RWPE2 (cell line): ENCODE measurements at regions not wholly inside any gene's neighbourhood (a gene's known extent, or its start where the extent isn't known, plus 50 kb on each side); places are given as distances from the start of the nearest gene placed in this dataset.

ENCODE experiments used
- ATAC-seq: fragments of 200-7000 bp; cut with Tn5 transposase; 3 replicates; pipeline ENCODE4 v1.9.1; 2021; ENCODE audit warnings: low read depth
- DNase-seq: peaks from one replicate; pipeline ENCODE4 v3.0.0-alpha.2; 2020; ENCODE audit warnings: low spot score
- H3K27ac ChIP-seq: fragments of 450-650 bp; 2 replicates; pipeline ENCODE4 v1.5.1; 2017; ENCODE audit warnings: mild to moderate bottlenecking; ENCODE audit not compliant: poor library complexity, severe bottlenecking
- H3K27me3 ChIP-seq: fragments of 250-450 bp; sonication (Bioruptor Pico); 2 replicates; pipeline ENCODE4 v1.5.1; 2021; ENCODE audit warnings: mild to moderate bottlenecking, moderate library complexity; ENCODE audit not compliant: insufficient read depth, poor library complexity, severe bottlenecking
- H3K36me3 ChIP-seq: fragments of 250-450 bp; sonication (Bioruptor Pico); 2 replicates; pipeline ENCODE4 v1.5.1; 2020; ENCODE audit warnings: low read depth, mild to moderate bottlenecking, moderate library complexity
- H3K4me1 ChIP-seq: fragments of 250-450 bp; sonication (Bioruptor Pico); 2 replicates; pipeline ENCODE4 v1.5.1; 2021; ENCODE audit warnings: mild to moderate bottlenecking, moderate library complexity; ENCODE audit not compliant: insufficient read depth, poor library complexity, severe bottlenecking
- H3K4me3 ChIP-seq: fragments of 250-450 bp; sonication (Bioruptor Pico); 2 replicates; pipeline ENCODE4 v1.5.1; 2021; ENCODE audit warnings: mild to moderate bottlenecking, moderate library complexity; ENCODE audit not compliant: severe bottlenecking
- H3K9me3 ChIP-seq: fragments of 250-450 bp; sonication (Bioruptor Pico); 2 replicates; pipeline ENCODE4 v1.5.1; 2021; ENCODE audit warnings: mild to moderate bottlenecking, moderate library complexity; ENCODE audit not compliant: severe bottlenecking
- CTCF ChIP-seq: fragments of 450-650 bp; IDR thresholded peaks from one replicate; pipeline ENCODE4 v1.5.1; 2017; ENCODE audit warnings: mild to moderate bottlenecking, moderate library complexity; ENCODE audit not compliant: poor library complexity, severe bottlenecking

- no peak for TF ChIP-seq CTCF
- Histone ChIP-seq H3K4me1 (no peaks in the 10 kb centered on the region), H3K27ac (no peak overlapping the region), H3K36me3 (no peaks in the 10 kb centered on the region), H3K9me3 (no peaks in the 10 kb centered on the region), H3K27me3 (no peaks in the 10 kb centered on the region), H3K4me3 (no peak overlapping the region)
- DNase-seq (no peak), ATAC-seq (no peak)
Measured at GRCh38 chr3:31133541-31133940, 239.1 kb upstream of the GADL1 start.

DNA sequence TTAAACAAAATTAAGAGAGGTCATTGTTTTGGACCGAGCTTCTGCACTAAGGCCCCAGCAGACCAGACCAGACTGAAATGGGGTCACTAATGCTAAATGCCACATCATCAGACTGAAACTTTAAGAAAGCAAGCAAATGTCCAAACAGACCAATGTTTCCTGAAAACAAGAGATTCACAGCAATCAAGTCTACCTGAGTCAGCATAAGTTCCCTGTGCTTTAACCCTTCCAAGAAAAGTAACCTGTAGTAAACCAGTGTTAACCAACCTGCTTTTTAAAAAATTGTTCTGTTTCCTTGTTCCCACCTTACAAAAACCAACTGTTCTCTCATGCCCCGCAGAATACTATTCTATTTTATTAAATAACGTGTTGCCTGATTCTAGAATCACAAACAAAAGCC is 241.1 kb upstream of the GADL1 start:
- H3K36me3 ChIP-seq = no peaks in the 10 kb centered on the region
- H3K27me3 ChIP-seq = no peaks in the 10 kb centered on the region
- no peaks in the 10 kb centered on the region for H3K9me3 ChIP-seq
- no peaks in the 10 kb centered on the region for H3K4me1 ChIP-seq
- no peak overlapping the region for H3K27ac ChIP-seq
- no peak for DNase-seq
- no peak for ATAC-seq
- H3K4me3 ChIP-seq = no peak overlapping the region
- no peak for TF ChIP-seq CTCF

DNA sequence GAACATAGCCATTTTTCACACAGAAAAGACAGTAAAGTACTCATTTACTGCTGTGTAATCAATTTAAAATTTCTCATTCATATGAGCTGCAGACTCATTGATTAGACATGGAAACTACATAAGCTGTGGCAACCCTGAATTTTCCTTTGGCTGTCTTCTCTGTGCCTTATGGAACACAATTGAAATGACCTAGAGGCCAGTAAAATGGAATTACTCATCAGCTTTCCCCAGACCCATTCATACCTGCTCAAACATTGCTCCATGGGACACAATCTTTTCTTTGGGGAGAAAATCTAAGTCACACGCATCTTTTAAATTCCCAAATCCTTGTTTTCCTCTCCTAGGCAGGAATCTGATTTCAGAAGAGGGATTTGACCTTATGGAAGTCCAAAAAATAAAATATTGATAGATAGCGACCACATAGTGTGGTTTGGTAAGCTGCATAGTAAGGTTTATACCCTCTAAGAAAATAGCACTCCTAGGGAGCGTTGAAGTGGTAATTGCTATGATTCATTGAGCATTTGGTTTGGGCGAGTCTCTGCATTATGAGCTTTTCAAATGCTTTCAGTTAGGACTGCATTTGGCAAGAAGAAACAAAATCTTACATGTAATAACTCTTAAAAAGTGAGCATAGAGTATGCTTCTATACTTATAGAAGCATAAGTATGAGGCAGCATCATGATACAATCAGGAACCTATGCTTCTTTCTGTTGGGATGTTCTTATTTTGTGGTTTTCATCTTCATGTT is 243.4 kb upstream of the GADL1 start:
- no peak for DNase-seq
- Histone ChIP-seq H3K4me1 (no peaks in the 10 kb centered on the region), H3K4me3 (no peak overlapping the region), H3K27ac (no peak overlapping the region), H3K36me3 (no peaks in the 10 kb centered on the region), H3K27me3 (no peaks in the 10 kb centered on the region), H3K9me3 (no peaks in the 10 kb centered on the region)
- no peak for TF ChIP-seq CTCF
- no peak for ATAC-seq

GRCh38 chr3:31140470-31140869 is 246.0 kb upstream of the GADL1 start:
- no peak overlapping the region for H3K27ac ChIP-seq
- no peak for TF ChIP-seq CTCF
- ATAC-seq = no peak

DNA sequence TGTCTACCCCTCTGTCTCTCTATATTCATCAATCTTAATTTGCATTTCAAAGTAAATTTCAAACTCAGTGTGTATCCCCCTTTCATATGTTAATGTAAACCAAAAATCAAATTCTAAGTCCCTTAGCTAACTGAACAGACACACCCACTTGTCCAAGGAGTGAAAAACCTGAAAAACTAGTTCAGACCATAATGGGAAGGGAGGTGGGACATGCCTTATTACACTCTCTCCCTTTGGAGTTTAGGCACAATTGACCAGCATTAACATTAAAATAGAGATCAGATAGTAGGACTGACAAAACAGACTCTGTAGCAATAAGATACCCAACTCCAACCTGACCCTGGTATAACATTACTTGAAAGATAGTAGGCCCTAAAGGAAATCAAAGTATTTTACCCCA is 247.7 kb upstream of the GADL1 start:
- Histone ChIP-seq H3K4me1 (no peaks in the 10 kb centered on the region), H3K36me3 (no peaks in the 10 kb centered on the region), H3K9me3 (no peaks in the 10 kb centered on the region), H3K4me3 (no peak overlapping the region), H3K27ac (no peak overlapping the region), H3K27me3 (no peaks in the 10 kb centered on the region)
- DNase-seq = no peak
- no peak for TF ChIP-seq CTCF
- no peak for ATAC-seq

More at GRCh38 chr3:31140470-31140869, 246.0 kb upstream of the GADL1 start:
- H3K4me3 ChIP-seq = no peak overlapping the region
- no peaks in the 10 kb centered on the region for H3K36me3 ChIP-seq
- no peaks in the 10 kb centered on the region for H3K4me1 ChIP-seq
- no peaks in the 10 kb centered on the region for H3K9me3 ChIP-seq
- no peak for DNase-seq
- H3K27me3 ChIP-seq = no peaks in the 10 kb centered on the region
